GM18861 (cell line): ENCODE measurements at regions not wholly inside any gene's neighbourhood (a gene's known extent, or its start where the extent isn't known, plus 50 kb on each side); places are given as distances from the start of the nearest gene placed in this dataset.
"Not testable (repeated sequence)": the region's sequence is repeated elsewhere in the genome, so short reads cannot be mapped to it uniquely, and the experiment has no call there.

ENCODE experiments used
- ATAC-seq: cut with Tn5 transposase; IDR thresholded peaks from one replicate; pipeline ENCODE4 v1.9.1; 2021; ENCODE audit not compliant: unreplicated experiment

GRCh38 chr7:123324283-123324682 lies 124.5 kb upstream of the SLC13A1 start:
- ATAC-seq = no peak

- no peak for ATAC-seq
Measured at GRCh38 chr7:123323689-123324088, 123.9 kb upstream of the SLC13A1 start.

GRCh38 chr7:123321578-123321977 lies 121.8 kb upstream of the SLC13A1 start:
- not testable (repeated sequence) for ATAC-seq

- no peak for ATAC-seq
Measured at GRCh38 chr7:123319911-123320310, 120.1 kb upstream of the SLC13A1 start.

GRCh38 chr7:123314886-123315285 lies 115.1 kb upstream of the SLC13A1 start:
- no peak for ATAC-seq

- no peak for ATAC-seq
Measured at GRCh38 chr7:123308254-123308951, 108.6 kb upstream of the SLC13A1 start.

GRCh38 chr7:123305840-123306375 lies 106.1 kb upstream of the SLC13A1 start:
- ATAC-seq = no peak

- ATAC-seq = no peak
Measured at GRCh38 chr7:123303926-123304325, 104.2 kb upstream of the SLC13A1 start.

GRCh38 chr7:123296965-123297364 lies 97.2 kb upstream of the SLC13A1 start:
- no peak for ATAC-seq

- ATAC-seq = no peak
Measured at GRCh38 chr7:123293710-123294109, 93.9 kb upstream of the SLC13A1 start.

GRCh38 chr7:123292227-123292626 lies 92.5 kb upstream of the SLC13A1 start:
- no peak for ATAC-seq

- no peak for ATAC-seq
Measured at GRCh38 chr7:123289200-123289599, 89.4 kb upstream of the SLC13A1 start.

- no peak for ATAC-seq
Measured at GRCh38 chr7:123285076-123285700, 85.4 kb upstream of the SLC13A1 start.

GRCh38 chr7:123283373-123283772 lies 83.6 kb upstream of the SLC13A1 start:
- ATAC-seq = no peak

- no peak for ATAC-seq
Measured at GRCh38 chr7:123282181-123282580, 82.4 kb upstream of the SLC13A1 start.

GRCh38 chr7:123279949-123280348 lies 80.2 kb upstream of the SLC13A1 start:
- no peak for ATAC-seq

- ATAC-seq = no peak
Measured at GRCh38 chr7:123275036-123275753, 75.4 kb upstream of the SLC13A1 start.

GRCh38 chr7:123273185-123273584 lies 73.4 kb upstream of the SLC13A1 start:
- ATAC-seq = no peak

- no peak for ATAC-seq
Measured at GRCh38 chr7:123271856-123272255, 72.1 kb upstream of the SLC13A1 start.

- no peak for ATAC-seq
Measured at GRCh38 chr7:123271231-123271630, 71.5 kb upstream of the SLC13A1 start.

GRCh38 chr7:123270570-123270969 lies 70.8 kb upstream of the SLC13A1 start:
- ATAC-seq = no peak

GRCh38 chr7:123265853-123266252 lies 66.1 kb upstream of the SLC13A1 start:
- ATAC-seq = no peak
